Colonic mucosa (tissue), 4 donors: ENCODE measurements at regions not wholly inside any gene's neighbourhood (a gene's known extent, or its start where the extent isn't known, plus 50 kb on each side); places are given as distances from the start of the nearest gene placed in this dataset.

Experiments
- DNase-seq: peaks from one replicate; pipeline ENCODE4 v3.0.0-alpha.2; 2020
- H3K27ac ChIP-seq: fragments of 200-600 bp; one replicate; pipeline ENCODE4 v1.8.0; 2021
- H3K27me3 ChIP-seq: fragments of 200-600 bp; one replicate; pipeline ENCODE4 v1.8.0; 2021
- H3K36me3 ChIP-seq: fragments of 200-600 bp; one replicate; pipeline ENCODE4 v1.8.0; 2021
- H3K4me1 ChIP-seq: fragments of 200-600 bp; one replicate; pipeline ENCODE4 v1.8.0; 2021; ENCODE audit warnings: mild to moderate bottlenecking
- H3K4me3 ChIP-seq: fragments of 200-600 bp; one replicate; pipeline ENCODE4 v1.8.0; 2021
- H3K9ac ChIP-seq, 2 donors: one replicate each; pipeline ENCODE4 v1.7.0; 2013; ENCODE audit warnings: control low read depth in 2 of 2, low read depth in 2 of 2, low read length in 2 of 2
- H3K9me3 ChIP-seq: fragments of 200-600 bp; one replicate; pipeline ENCODE4 v1.8.0; 2021
- CTCF ChIP-seq: fragments of 200-600 bp; IDR thresholded peaks from one replicate; pipeline ENCODE4 v1.8.0; 2022; ENCODE audit warnings: antibody characterized with exemption, mild to moderate bottlenecking
- intact Hi-C: fragments of 100-400 bp; cut with DNase I; formaldehyde crosslinking; loops from one replicate; pipeline ENCODE4 v1.14.1; 2022
- donor health status: healthy.
- donor health status: DM: no; HTN: no; CAD: no.
- donor health status: DM: no; HTN: no; CAD: no.

GRCh38 chr10:105359708-105360107 is 718.6 kb downstream of the SORCS3 start:
- Histone ChIP-seq H3K27me3 (no peaks in the 10 kb centered on the region), H3K4me1 (no peaks in the 10 kb centered on the region), H3K9ac (no peak overlapping the region), H3K9me3 (no peaks in the 10 kb centered on the region), H3K4me3 (no peak overlapping the region), H3K36me3 (no peaks in the 10 kb centered on the region), H3K27ac (no peak overlapping the region)
- TF ChIP-seq CTCF: no peak
- intact Hi-C loops: no loop called here
- no peak for DNase-seq

GRCh38 chr10:105358911-105359310 is 717.8 kb downstream of the SORCS3 start:
- intact Hi-C loops: no loop called here
- no peak for TF ChIP-seq CTCF

GRCh38 chr10:105356626-105357025 is 715.5 kb downstream of the SORCS3 start:
- no peak for TF ChIP-seq CTCF

More at GRCh38 chr10:105358911-105359310, 717.8 kb downstream of the SORCS3 start:
- DNase-seq: no peak
- Histone ChIP-seq H3K9ac (no peak overlapping the region), H3K27ac (no peak overlapping the region), H3K27me3 (no peaks in the 10 kb centered on the region), H3K4me1 (no peaks in the 10 kb centered on the region), H3K36me3 (no peaks in the 10 kb centered on the region), H3K4me3 (no peak overlapping the region), H3K9me3 (no peaks in the 10 kb centered on the region)

GRCh38 chr10:105354010-105354409 is 712.9 kb downstream of the SORCS3 start:
- H3K9ac ChIP-seq: no peak overlapping the region
- no peaks in the 10 kb centered on the region for H3K4me1 ChIP-seq
- intact Hi-C loops: no loop called here
- no peak overlapping the region for H3K4me3 ChIP-seq
- H3K9me3 ChIP-seq: no peaks in the 10 kb centered on the region
- TF ChIP-seq CTCF: no peak
- DNase-seq: peak; percentile 19
- no peaks in the 10 kb centered on the region for H3K36me3 ChIP-seq
- no peak overlapping the region for H3K27ac ChIP-seq
- H3K27me3 ChIP-seq: no peaks in the 10 kb centered on the region

More at GRCh38 chr10:105356626-105357025, 715.5 kb downstream of the SORCS3 start:
- Histone ChIP-seq H3K4me1 (no peaks in the 10 kb centered on the region), H3K4me3 (no peak overlapping the region), H3K36me3 (no peaks in the 10 kb centered on the region), H3K9me3 (no peaks in the 10 kb centered on the region), H3K9ac (no peak overlapping the region), H3K27me3 (no peaks in the 10 kb centered on the region), H3K27ac (no peak overlapping the region)
- DNase-seq: no peak
- intact Hi-C loops: no loop called here

GRCh38 chr10:105352827-105353226 is 711.7 kb downstream of the SORCS3 start:
- DNase-seq: no peak
- TF ChIP-seq CTCF: no peak
- Histone ChIP-seq H3K4me3 (no peak overlapping the region), H3K9ac (no peak overlapping the region), H3K27me3 (no peaks in the 10 kb centered on the region), H3K4me1 (no peaks in the 10 kb centered on the region), H3K27ac (no peak overlapping the region), H3K9me3 (no peaks in the 10 kb centered on the region), H3K36me3 (no peaks in the 10 kb centered on the region)
- intact Hi-C loops: no loop called here

- H3K27ac ChIP-seq: no peak overlapping the region
- H3K9me3 ChIP-seq: no peaks in the 10 kb centered on the region
- H3K27me3 ChIP-seq: no peaks in the 10 kb centered on the region
- no peak overlapping the region for H3K4me3 ChIP-seq
- no peaks in the 10 kb centered on the region for H3K4me1 ChIP-seq
- H3K9ac ChIP-seq: no peak overlapping the region
- intact Hi-C loops: no loop called here
- no peak for DNase-seq
- TF ChIP-seq CTCF: no peak
- no peaks in the 10 kb centered on the region for H3K36me3 ChIP-seq
Measured at GRCh38 chr10:105352281-105352680, 711.2 kb downstream of the SORCS3 start.
